HS-27A (cell line): ENCODE measurements at regions not wholly inside any gene's neighbourhood (a gene's known extent, or its start where the extent isn't known, plus 50 kb on each side); places are given as distances from the start of the nearest gene placed in this dataset.

Experiments used
- DNase-seq: peaks from one replicate; pipeline ENCODE4 v3.0.0-alpha.2; 2012; ENCODE audit warnings: low read depth, missing footprints

DNA sequence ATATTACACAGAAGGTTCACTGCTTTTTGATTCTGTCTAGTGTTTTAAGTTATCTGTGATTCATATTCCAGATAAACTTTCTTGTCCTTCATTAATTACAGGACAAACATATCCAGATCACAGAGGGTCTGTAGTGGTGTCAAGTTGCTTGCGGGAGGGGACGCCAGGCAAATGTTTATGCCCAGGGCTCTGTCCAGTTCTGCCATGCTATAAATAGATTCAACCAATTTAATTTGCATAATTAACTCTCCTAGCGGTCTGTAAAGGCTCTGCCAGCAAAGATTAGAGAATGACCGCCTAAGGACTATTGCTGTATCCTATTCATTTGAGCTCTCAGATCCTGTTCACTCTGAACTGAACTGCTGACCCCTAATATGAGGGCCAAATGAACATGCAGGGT, 59.7 kb upstream of the TRPC4 start:
- DNase-seq, result no peak

DNA sequence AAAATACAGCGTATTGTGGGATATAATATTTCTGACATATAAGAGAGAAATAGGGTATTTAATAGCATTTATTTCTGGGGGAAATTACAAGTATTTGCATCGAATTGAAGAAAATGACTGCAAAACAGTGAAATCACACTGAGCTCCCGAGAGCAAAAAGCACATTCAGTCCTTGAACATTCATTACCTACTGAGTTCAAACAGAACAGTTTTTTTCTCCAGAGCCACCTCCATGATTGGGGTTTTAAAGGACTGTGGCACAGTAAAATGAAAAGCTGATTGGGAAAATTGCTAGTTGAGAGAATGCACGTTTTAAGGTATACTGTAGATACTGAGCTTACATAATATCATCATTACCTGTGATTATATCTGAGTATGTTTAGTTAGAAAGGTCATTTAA, 58.0 kb upstream of the TRPC4 start:
- DNase-seq, result no peak

DNA sequence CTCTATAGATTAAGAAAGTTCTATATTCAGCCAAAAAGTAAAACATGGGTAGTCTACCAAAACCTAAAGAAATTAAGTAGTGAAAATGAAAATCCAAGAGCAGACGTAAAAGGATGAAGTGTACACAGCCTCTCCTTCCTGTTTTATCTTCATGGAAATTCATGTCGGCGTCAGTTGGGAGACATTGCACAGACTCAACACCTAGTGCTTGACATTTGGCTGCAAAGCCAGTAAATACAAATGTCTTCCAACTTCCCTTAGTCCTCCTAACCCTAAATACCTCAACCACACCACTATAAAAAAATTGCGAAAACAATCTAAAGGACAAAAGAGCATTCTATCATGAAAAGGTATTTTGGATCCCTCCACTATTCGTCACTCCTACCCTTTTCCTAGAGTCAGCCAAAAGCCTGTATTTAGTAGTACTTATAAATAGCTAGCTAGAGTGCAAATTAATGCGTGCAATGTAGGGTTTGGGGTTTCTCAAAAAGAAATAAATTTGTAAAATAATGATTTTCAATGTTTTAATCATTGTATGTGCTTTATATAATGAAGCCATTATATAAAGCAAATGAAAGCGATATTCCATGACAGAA, 56.4 kb upstream of the TRPC4 start:
- no peak for DNase-seq

DNA sequence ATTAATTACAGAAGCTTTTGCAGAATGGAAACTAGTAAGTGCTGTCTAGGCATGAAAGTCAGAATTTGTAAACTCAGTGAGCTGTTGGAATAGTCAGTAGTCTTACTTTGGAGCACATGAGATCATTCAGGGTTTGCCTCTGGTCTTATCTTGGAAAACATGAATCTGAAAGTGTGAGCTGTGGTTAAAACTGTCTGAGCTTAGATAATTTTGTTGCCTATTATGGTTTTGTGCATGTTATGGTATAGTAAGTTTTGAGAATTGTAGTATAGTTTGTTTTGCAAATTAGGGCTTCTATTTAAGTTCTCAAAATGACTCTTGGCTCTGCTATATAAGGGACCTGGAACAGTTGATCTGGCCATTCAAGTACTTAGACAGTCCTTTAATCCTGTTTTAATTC, 53.7 kb upstream of the TRPC4 start:
- DNase-seq, result no peak

DNA sequence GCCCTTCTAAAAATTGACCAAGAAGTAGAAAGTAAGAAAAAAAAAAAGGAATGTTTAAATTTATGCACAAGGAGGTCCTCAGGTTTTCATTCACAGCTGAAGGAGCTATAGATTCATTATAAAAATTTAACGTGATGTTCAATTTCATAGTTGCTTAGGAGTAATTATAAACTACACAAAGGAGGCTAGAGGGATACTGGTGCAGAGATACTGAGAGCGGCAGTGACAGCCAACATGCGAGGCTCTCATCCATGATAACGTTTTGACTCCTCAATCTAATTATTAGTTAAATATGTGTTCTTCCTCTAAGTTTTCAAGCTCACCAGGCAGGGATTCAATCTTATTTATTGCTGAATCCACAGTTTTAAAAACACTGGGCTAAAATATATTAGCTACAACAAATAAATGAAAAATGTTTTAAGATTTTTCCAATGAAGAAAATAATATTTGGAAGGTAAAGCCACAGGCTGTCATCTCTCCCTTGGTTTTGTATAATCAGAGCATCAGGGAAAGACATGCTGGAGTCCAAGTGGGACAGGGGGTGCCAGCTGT, 49.8 kb upstream of the TRPC4 start:
- DNase-seq, result no peak
